Upper lobe of right lung (tissue), 1 donor: ENCODE measurements at regions not wholly inside any gene's neighbourhood (a gene's known extent, or its start where the extent isn't known, plus 50 kb on each side); places are given as distances from the start of the nearest gene placed in this dataset.

Experiments
- ATAC-seq: fragments of 200-7000 bp; cut with Tn5 transposase; one replicate; pipeline ENCODE4 v1.9.1; 2020; ENCODE audit warnings: mild to moderate bottlenecking, moderate library complexity
- DNase-seq: peaks from one replicate; pipeline ENCODE4 v3.0.0-alpha.2; 2020
- H3K27ac ChIP-seq: fragments of 200-600 bp; one replicate; pipeline ENCODE4 v1.8.0; 2022
- H3K27me3 ChIP-seq: fragments of 200-600 bp; one replicate; pipeline ENCODE4 v1.8.0; 2022; ENCODE audit warnings: mild to moderate bottlenecking
- H3K36me3 ChIP-seq: fragments of 200-600 bp; one replicate; pipeline ENCODE4 v1.8.0; 2022
- H3K4me1 ChIP-seq: fragments of 200-600 bp; one replicate; pipeline ENCODE4 v1.8.0; 2022
- H3K4me3 ChIP-seq: fragments of 200-600 bp; one replicate; pipeline ENCODE4 v1.8.0; 2022; ENCODE audit warnings: mild to moderate bottlenecking
- H3K9me3 ChIP-seq: fragments of 200-600 bp; one replicate; pipeline ENCODE4 v1.8.0; 2022
- intact Hi-C: fragments of 100-400 bp; cut with DNase I; formaldehyde crosslinking; loops from one replicate; pipeline ENCODE4 v1.11.0; 2022
- TF ChIP-seq, protein P1 (sequence below): fragments of 200-600 bp; IDR thresholded peaks from one replicate; pipeline ENCODE4 v1.8.0; 2022; ENCODE audit warnings: antibody characterized with exemption
- donor health status: DM: no; HTN: yes; CAD: no; lungs with severe emphysema.

DNA sequence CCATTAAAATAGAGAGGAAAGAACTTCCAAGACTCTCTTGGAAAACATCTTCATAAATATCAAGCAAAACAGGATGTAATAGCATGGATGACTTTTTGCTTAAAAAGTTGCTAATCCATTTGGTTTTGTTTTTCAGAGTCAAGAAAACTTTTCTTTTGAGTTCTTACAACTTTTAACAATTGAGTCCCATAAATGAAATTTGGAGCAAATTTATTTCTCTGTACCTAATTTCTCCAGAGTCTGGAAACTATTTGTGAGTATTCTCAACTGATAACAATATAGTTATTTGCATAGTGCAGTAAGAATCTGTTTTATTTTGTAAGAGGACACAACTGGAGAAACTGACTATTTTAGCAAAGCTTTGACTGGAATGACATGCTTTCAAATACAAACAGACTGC is 606.3 kb upstream of the IGFBP3 start:
- no peaks in the 10 kb centered on the region for H3K36me3 ChIP-seq
- DNase-seq (no peak), ATAC-seq (no peak)
- H3K9me3 ChIP-seq, result peaks cover 3% of the 10 kb centered on the region
- TF ChIP-seq, protein P1, sequence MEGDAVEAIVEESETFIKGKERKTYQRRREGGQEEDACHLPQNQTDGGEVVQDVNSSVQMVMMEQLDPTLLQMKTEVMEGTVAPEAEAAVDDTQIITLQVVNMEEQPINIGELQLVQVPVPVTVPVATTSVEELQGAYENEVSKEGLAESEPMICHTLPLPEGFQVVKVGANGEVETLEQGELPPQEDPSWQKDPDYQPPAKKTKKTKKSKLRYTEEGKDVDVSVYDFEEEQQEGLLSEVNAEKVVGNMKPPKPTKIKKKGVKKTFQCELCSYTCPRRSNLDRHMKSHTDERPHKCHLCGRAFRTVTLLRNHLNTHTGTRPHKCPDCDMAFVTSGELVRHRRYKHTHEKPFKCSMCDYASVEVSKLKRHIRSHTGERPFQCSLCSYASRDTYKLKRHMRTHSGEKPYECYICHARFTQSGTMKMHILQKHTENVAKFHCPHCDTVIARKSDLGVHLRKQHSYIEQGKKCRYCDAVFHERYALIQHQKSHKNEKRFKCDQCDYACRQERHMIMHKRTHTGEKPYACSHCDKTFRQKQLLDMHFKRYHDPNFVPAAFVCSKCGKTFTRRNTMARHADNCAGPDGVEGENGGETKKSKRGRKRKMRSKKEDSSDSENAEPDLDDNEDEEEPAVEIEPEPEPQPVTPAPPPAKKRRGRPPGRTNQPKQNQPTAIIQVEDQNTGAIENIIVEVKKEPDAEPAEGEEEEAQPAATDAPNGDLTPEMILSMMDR, result no peak
- no peaks in the 10 kb centered on the region for H3K27me3 ChIP-seq
- no peak overlapping the region for H3K4me3 ChIP-seq
- intact Hi-C loops, result no loop called here
- no peaks in the 10 kb centered on the region for H3K4me1 ChIP-seq
- H3K27ac ChIP-seq, result no peak overlapping the region

DNA sequence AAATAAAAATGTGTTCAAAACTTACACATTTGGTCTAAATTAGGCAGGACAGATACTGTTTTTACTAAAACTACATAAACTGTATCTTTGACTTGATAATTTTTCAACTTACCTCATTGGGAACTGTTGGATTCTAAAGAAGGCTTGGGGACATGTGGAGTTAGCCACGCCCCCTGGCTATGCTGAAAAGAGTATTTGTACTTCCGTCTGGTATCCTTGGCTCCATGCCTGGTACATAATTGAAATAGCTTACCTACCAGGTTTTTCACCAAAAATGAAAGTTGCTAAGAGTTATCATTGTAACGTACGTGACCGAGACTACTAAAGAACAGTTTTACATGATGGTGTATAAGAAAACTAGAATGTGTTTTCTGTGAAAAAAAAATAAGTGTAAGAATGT is 604.8 kb upstream of the IGFBP3 start:
- H3K4me1 ChIP-seq, result no peaks in the 10 kb centered on the region
- H3K27ac ChIP-seq, result no peak overlapping the region
- H3K9me3 ChIP-seq, result peaks cover 3% of the 10 kb centered on the region
- ATAC-seq, result no peak
- intact Hi-C loops, result no loop called here
- H3K27me3 ChIP-seq, result no peaks in the 10 kb centered on the region
- H3K4me3 ChIP-seq, result no peak overlapping the region
- no peaks in the 10 kb centered on the region for H3K36me3 ChIP-seq
- no peak for DNase-seq
- TF ChIP-seq, protein P1, result no peak

GRCh38 chr7:46524350-46524749 is 603.3 kb upstream of the IGFBP3 start:
- Histone ChIP-seq H3K36me3 (no peaks in the 10 kb centered on the region), H3K27me3 (no peaks in the 10 kb centered on the region), H3K4me1 (no peaks in the 10 kb centered on the region), H3K9me3 (peaks cover 3% of the 10 kb centered on the region), H3K27ac (no peak overlapping the region), H3K4me3 (no peak overlapping the region)
- intact Hi-C loops, result no loop called here
- ATAC-seq, result no peak
- no peak for DNase-seq
- TF ChIP-seq, protein P1, result no peak

- intact Hi-C loops, result no loop called here
- H3K4me3 ChIP-seq, result no peak overlapping the region
- H3K27ac ChIP-seq, result no peak overlapping the region
- TF ChIP-seq, protein P1, result no peak
- no peaks in the 10 kb centered on the region for H3K27me3 ChIP-seq
- H3K4me1 ChIP-seq, result no peaks in the 10 kb centered on the region
- no peaks in the 10 kb centered on the region for H3K36me3 ChIP-seq
- H3K9me3 ChIP-seq, result peaks cover 3% of the 10 kb centered on the region
- no peak for ATAC-seq
- DNase-seq, result no peak
Measured at GRCh38 chr7:46522354-46522906, 601.4 kb upstream of the IGFBP3 start.

DNA sequence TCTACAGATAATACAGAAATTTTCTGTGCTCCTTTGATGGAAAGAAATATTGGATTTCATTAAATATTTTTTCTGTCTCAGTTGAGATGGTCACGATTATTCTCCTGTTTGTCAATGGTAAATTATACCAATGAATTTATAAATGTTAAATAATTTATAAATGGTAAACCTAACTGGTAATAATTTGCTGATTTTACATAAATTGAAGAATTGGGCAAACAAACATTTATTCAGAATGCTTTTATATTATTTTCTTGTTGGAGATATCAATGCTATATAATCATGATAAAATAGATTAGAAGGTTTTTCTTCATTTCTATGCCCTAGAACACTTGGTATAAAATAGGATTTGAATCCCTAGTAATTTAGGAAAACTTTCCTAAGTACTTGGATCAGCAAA is 597.6 kb upstream of the IGFBP3 start:
- H3K4me3 ChIP-seq, result no peak overlapping the region
- no peak for DNase-seq
- H3K4me1 ChIP-seq, result no peaks in the 10 kb centered on the region
- no peak overlapping the region for H3K27ac ChIP-seq
- H3K36me3 ChIP-seq, result no peaks in the 10 kb centered on the region
- no peaks in the 10 kb centered on the region for H3K9me3 ChIP-seq
- TF ChIP-seq, protein P1, result no peak
- ATAC-seq, result no peak
- no peaks in the 10 kb centered on the region for H3K27me3 ChIP-seq
- intact Hi-C loops, result no loop called here
